Left lung (tissue), 4 donors: ENCODE measurements at regions not wholly inside any gene's neighbourhood (a gene's known extent, or its start where the extent isn't known, plus 50 kb on each side); places are given as distances from the start of the nearest gene placed in this dataset.

ENCODE experiments used
- ATAC-seq: fragments of 200-7000 bp; cut with Tn5 transposase; one replicate; pipeline ENCODE4 v1.9.1; 2020; ENCODE audit warnings: moderate library complexity
- DNase-seq, 4 donors: peaks; one replicate each; pipeline ENCODE4 v3.0.0-alpha.2; 2013 to 2020
- H3K27ac ChIP-seq, 2 donors: fragments of 200-600 bp; sonication (generic) in 1 of 2; one replicate each; pipeline versions ENCODE4 v1.5.0 to v1.8.0; 2020 to 2021
- H3K27me3 ChIP-seq, 2 donors: fragments of 200-600 bp; sonication (generic) in 1 of 2; one replicate each; pipeline versions ENCODE4 v1.5.0 to v1.8.0; 2020 to 2021
- H3K36me3 ChIP-seq, 2 donors: fragments of 200-600 bp; sonication (generic) in 1 of 2; one replicate each; pipeline versions ENCODE4 v1.5.0 to v1.8.0; 2020 to 2021
- H3K4me1 ChIP-seq, 2 donors: fragments of 200-600 bp; one replicate each; pipeline ENCODE4 v1.8.0; 2021
- H3K4me3 ChIP-seq, 2 donors: fragments of 200-600 bp; sonication (generic) in 1 of 2; one replicate each; pipeline versions ENCODE4 v1.5.0 to v1.8.0; 2020 to 2021; ENCODE audit warnings: mild to moderate bottlenecking in 1 of 2
- H3K9me3 ChIP-seq, 2 donors: fragments of 200-600 bp; sonication (generic) in 1 of 2; one replicate each; pipeline versions ENCODE4 v1.5.0 to v1.8.0; 2020 to 2021
- intact Hi-C, 2 donors: fragments of 100-400 bp; cut with DNase I; formaldehyde crosslinking; loops; one replicate each; pipeline versions ENCODE4 v1.11.2 to v1.14.2; 2022
- TF ChIP-seq, protein P1 (sequence below), 2 donors: fragments of 200-600 bp; sonication (generic) in 1 of 2; IDR thresholded peaks; one replicate each; pipeline versions ENCODE4 v1.5.0 to v1.8.0; 2021; ENCODE audit warnings: antibody characterized with exemption in 2 of 2
- donor health status: DM: no; HTN: yes; CAD: no.
- donor health status: DM: no; HTN: no; CAD: no.

DNA sequence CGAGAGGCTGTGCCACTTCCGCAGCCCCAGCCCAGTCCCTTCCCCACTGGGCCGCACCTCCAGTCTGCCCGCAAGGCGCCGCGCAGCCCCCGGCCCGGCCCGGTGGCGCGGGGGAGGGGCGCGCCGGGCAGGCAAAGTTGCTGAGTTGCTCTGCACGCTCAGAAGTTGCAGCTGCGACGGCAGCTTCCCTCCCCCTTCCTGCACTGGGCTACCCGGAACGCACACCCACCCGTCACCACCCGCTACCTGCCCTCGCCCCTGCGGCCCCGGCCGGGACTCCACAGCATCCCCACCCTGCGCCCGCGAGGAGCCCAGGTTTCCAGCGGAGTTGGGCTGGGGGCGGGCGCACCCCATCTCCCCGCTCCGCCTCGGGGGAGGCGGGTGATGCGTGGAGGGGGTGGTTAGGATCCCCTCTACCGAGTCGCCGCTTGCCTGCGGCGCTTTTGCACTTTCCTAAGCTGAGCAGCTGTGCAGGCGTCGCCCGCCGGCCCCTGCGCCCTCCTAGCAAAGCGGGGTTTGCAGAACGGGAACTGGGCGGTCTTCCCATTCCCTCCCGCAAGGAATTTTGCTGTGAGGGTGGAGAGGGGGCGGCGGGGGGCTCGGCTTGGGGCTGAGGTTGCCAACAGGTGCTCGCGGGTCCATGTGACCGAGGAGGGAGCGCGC, 55.9 kb upstream of the RREB1 start:
- ATAC-seq (peak; percentile 84), DNase-seq (peak; percentile 62 to 92 (median 74))
- Histone ChIP-seq H3K4me1 (peaks cover 3 to 34% of the 10 kb centered on the region in 2 donors), H3K9me3 (no peaks in the 10 kb centered on the region), H3K27me3 (no peaks in the 10 kb centered on the region), H3K27ac (peak overlapping the region; percentile 87 to 90), H3K4me3 (peak overlapping the region; percentile 64 to 73), H3K36me3 (no peaks in the 10 kb centered on the region)
- intact Hi-C loops: no loop called here
- TF ChIP-seq, protein P1, sequence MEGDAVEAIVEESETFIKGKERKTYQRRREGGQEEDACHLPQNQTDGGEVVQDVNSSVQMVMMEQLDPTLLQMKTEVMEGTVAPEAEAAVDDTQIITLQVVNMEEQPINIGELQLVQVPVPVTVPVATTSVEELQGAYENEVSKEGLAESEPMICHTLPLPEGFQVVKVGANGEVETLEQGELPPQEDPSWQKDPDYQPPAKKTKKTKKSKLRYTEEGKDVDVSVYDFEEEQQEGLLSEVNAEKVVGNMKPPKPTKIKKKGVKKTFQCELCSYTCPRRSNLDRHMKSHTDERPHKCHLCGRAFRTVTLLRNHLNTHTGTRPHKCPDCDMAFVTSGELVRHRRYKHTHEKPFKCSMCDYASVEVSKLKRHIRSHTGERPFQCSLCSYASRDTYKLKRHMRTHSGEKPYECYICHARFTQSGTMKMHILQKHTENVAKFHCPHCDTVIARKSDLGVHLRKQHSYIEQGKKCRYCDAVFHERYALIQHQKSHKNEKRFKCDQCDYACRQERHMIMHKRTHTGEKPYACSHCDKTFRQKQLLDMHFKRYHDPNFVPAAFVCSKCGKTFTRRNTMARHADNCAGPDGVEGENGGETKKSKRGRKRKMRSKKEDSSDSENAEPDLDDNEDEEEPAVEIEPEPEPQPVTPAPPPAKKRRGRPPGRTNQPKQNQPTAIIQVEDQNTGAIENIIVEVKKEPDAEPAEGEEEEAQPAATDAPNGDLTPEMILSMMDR (IDR thresholded peaks at IDR 0.05): no peak

DNA sequence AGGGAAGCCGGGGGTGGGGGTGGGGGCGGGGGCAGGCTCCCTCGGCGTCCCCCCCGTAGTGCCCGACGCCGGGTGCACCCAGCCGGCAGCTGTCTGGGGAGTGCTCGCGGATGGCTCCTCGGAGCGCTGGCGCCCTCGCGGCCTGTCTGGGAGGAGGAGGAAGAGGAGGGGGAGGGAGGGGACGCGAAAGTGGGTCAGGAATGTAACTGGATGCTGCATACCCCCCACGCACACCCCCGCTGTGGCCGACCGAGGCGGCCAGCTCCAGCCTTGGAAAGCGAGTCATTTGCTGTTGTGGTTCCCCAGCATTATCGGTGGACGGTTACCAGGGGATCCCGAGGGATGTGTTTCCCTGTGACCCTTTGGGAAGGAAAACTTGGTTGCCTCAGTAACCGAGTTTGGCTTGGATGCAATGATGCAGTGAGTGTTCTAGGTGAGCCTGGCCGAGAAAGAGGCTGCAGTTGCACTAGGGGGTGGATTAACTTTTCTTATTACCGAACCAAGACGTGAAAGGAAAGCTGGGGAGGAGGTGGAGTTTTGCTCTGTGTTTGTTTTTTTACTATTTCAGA, 55.2 kb upstream of the RREB1 start:
- intact Hi-C loops: no loop called here

DNA sequence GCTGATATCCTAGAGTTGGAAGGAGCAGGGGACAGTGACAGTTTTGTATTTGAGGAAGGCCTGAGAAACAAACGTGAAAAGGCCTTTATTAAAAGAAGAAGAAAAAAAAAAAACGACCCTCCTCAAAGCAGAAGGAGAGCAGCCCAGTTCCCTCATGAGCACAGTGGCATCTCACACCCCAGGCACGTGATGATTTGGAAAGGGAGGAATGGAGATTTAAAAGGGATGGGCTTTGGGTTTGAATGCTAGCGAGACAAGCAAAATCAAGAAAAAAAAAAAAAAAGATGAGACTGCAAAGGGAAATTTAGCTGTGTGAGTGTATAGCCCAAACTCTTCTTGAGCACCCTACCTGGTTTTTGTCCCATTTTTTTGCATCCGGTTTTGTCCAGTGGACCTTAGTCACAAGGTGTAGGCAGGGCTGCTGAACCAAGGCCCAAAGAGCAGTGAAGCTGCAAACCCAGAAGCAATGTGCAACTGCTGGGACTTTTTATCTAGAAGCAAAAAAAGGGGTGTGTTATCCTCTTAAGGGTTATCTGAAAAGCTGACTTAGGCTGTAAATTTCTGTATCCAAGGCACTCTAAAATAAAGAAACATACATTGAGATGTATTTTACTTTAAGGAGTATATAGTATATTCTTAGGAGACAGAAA, 54.5 kb upstream of the RREB1 start:
- Histone ChIP-seq H3K36me3 (no peaks in the 10 kb centered on the region), H3K4me1 (peaks cover 6 to 35% of the 10 kb centered on the region in 2 donors), H3K4me3 (peak overlapping the region in 1 of 2 donors; percentile 64), H3K27ac (peak overlapping the region; percentile 87 to 90), H3K27me3 (no peaks in the 10 kb centered on the region), H3K9me3 (no peaks in the 10 kb centered on the region)
- intact Hi-C loops: no loop called here
- TF ChIP-seq, protein P1 (IDR thresholded peaks at IDR 0.05): no peak
- ATAC-seq (no peak), DNase-seq (peak in 1 of 4 donors; percentile 14)

More for the DNA sequence above, 55.2 kb upstream of the RREB1 start:
- Histone ChIP-seq H3K4me3 (peak overlapping the region; percentile 64 to 73), H3K27me3 (no peaks in the 10 kb centered on the region), H3K9me3 (no peaks in the 10 kb centered on the region), H3K4me1 (peaks cover 3 to 34% of the 10 kb centered on the region in 2 donors), H3K36me3 (no peaks in the 10 kb centered on the region), H3K27ac (peak overlapping the region; percentile 87 to 90)
- ATAC-seq (peak; percentile 58), DNase-seq (peak in 3 of 4 donors; percentile 68 to 86 (median 69))
- TF ChIP-seq, protein P1 (IDR thresholded peaks at IDR 0.05): no peak
